HG03521 (cell line): ENCODE measurements at regions not wholly inside any gene's neighbourhood (a gene's known extent, or its start where the extent isn't known, plus 50 kb on each side); places are given as distances from the start of the nearest gene placed in this dataset.
A peak's percentile ranks its signal among the peaks of the same experiment; 100 is the strongest.

Experiments
- ATAC-seq: cut with Tn5 transposase; IDR thresholded peaks from one replicate; pipeline ENCODE4 v1.9.1; 2021; ENCODE audit warnings: mild to moderate bottlenecking, moderate library complexity; ENCODE audit not compliant: unreplicated experiment

DNA sequence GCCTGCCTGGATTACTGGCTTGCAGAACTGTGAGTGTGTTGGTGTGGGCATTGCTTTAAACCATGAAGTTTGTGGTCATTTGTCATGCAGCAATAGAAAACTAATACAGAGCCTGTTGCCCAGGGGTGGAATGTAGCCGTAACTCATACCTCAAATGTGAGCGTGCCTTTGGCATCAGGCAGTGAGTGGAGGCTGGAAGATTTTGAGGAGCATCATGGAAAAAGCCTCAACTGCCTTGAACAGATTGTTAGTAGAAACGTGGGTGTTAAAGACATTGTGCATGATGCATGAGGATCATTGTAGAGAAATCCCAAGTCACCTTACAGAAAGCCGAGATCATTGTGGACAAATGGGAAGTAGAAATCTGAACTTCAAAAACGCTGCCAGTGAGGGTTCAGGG lies 580.5 kb downstream of the AACS start:
- ATAC-seq, result no peak

DNA sequence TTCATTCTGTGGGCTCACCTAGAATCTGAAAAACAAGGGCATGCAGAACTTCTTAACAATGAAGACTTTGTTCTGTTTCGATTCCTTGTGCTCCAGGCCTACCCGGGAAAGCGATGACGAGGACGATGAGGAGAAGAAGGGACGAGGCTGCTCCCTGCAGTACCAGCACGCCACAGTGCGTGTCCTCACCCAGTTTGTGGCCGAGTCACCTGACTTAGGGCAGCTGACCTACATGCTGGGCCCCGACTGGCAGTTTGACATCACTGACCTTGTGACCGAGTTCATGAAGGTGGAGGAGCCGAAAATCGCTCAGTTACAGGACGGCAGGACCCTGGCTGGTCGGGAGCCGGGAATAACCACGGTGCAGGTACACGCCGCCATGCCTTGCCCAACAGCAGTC lies 585.4 kb downstream of the AACS start:
- no peak for ATAC-seq

- ATAC-seq, result no peak
These were observed 586.4 kb downstream of the AACS start for GRCh38 chr12:125651625-125652024.

- ATAC-seq, result no peak
These were observed 587.4 kb downstream of the AACS start for GRCh38 chr12:125652681-125653080.

- no peak for ATAC-seq
These were observed 592.4 kb downstream of the AACS start for GRCh38 chr12:125657681-125658080.

DNA sequence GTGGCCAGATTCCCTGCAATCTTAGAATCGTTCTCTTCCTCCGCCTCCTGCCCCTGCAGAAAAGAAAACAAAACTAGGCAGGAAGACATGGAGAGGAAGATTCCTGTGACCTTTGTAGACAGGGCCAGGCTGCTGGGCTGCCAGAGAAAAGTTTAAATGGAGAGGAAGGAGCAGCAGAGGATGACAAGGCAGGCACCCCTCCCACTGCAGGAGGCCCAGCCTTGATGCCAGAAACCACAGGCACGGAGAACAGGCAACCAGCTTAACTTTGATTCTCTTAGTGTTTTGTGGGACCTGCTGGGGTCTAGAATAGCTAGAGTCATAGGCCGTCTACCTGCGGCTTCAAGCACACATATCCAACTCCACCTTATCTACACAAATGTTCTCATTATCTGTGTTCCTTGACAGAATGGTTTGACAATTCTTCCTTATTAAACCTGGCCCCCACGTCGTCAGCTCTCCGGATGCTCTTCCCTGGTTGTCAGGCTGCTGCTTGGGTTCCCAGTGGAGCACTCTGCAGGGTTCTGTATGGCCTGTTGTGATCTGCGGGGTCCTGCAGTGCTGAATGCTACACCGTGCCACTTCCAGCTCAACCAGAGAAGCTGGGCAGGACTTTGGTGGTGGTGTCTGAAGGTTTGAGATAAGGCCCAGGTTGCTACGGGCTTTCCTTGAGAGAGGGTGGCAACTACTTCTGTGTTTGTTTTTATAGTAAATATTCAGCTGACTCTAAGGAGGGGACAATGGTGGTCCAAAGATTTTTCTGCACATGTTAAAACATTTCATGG lies 609.5 kb downstream of the AACS start:
- no peak for ATAC-seq

GRCh38 chr12:125676366-125676765 lies 611.1 kb downstream of the AACS start:
- ATAC-seq, result no peak

DNA sequence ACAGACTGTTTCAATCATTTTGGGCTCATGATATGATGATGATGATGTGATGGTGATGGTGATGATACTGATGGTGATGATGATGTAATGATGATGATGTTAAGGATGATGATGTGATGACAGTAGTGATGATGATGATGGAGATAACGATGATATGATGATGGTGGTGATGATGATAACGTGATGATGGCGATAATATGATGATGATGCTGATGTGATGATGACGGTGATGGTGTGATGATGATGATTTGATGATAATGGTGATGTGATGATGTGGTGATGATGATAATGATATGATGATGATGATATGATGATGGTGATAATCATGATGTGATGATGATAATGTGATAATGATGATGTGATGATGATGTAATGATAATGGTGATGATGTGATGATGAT lies 612.6 kb downstream of the AACS start:
- no peak for ATAC-seq

- no peak for ATAC-seq
These were observed 613.4 kb downstream of the AACS start for GRCh38 chr12:125678589-125678993.

DNA sequence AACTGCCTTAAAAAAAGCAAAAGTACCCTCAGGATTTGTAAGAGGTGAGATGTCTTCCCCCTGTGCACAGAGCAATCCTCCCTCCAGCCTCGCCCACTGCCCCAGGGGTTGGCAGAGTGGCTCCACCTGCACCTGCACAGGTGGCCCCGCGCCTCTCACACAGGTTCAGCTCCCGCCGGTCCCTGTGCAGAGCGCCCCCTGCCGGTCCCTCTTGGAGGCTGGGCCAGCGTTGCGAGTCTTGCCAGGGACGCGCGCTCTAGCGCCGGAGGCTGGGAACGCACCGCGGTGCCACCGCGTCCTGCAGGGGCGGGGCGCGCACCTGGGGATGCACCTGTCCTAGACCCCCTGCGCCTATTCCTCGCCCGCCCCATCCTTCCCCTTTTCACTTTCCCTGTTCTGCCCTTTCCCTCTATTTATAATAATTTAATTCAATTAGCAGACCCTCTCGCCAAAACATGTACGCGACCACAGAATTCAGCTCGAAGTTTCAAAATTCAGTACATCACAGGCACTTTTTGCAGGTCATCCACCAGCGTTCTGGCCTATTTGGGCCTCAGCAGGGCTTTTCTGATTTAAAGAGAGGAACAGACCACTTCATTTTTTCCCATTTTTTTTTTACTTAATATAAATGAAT lies 618.6 kb downstream of the AACS start:
- ATAC-seq, result peak; percentile 79

GRCh38 chr12:125684968-125685790 lies 619.9 kb downstream of the AACS start:
- no peak for ATAC-seq

DNA sequence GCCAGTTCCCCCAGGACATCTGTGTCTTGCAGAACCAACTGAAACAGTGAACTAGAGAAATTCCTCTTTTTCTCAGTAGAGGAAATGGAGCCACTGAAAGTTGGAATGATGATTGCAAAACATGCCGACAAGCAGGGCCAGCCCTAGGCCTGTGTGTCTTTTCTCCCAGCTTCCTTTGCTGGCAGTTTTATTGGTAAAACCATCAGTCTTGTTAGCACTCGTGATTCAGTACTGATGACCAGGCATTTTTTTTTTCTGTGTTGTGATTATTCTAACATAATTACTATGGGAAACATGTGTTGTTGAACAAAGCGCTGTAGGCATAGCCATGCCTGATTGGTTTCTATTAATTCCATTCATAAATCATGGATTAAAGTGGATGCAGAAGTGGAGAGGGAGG lies 620.7 kb downstream of the AACS start:
- ATAC-seq, result no peak

DNA sequence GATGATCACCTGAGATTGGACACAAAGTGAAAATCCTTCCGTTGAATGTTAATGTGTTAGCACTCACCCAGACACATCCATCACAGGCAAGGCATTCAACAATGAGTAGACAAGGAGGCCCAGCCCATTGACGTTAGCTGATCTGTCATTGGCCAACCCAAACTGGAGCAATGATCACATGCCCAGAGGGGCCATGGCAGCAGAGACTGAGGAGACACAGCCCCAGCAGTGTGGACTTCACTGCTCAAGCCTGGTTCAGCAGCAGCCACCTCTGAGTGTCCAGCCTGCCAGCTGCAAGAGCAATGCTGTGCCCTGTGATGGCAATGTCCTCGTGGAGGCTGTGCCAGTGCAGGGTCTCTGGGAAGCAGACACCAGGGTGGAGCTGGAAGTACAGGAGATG lies 622.2 kb downstream of the AACS start:
- ATAC-seq, result no peak

- no peak for ATAC-seq
These were observed 622.6 kb downstream of the AACS start for GRCh38 chr12:125687820-125688219.

GRCh38 chr12:125688223-125688622 lies 623.0 kb downstream of the AACS start:
- no peak for ATAC-seq

- ATAC-seq, result no peak
These were observed 623.6 kb downstream of the AACS start for GRCh38 chr12:125688881-125689280.

DNA sequence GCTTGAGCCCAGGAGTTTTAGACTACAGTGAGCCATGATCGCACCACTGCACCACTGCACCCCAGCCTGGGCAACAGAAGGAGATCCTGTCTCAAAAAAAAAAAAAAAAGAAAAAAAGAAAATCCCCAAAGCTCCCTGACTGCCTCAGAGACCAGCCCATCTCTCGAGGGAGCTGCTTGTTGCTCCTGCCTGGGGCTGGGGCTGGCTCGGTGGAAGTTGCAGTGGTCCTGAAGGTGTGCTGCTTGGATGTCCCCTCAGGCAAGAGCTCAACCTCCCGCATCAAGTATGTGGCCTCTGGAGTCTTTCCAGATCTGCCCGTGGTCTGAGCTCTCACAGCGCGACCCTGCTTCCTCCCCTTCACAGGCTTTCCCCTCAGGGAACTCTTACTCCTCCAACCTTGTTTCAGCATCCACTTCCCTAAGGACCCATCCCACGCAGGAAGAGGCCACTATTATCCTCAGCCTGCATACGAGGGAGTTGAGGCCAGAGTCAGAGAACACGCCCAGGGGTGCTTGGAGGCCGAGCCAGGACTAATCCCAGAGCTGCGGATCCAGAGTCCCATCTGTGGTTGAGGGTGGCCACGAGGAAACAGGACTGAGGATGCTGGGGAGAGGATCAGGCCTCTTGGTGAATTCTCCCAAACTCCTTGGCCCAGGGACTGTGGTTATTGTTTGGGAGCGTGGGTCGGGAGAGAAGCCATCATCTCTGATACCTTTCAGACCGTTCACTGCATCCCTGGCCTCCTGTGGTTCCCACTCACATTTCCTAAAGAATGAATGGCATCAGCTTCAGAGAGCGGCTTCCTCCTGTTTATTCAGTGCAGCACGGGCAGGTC lies 624.6 kb downstream of the AACS start:
- ATAC-seq, result no peak

- ATAC-seq, result no peak
These were observed 625.6 kb downstream of the AACS start for GRCh38 chr12:125690841-125691240.

DNA sequence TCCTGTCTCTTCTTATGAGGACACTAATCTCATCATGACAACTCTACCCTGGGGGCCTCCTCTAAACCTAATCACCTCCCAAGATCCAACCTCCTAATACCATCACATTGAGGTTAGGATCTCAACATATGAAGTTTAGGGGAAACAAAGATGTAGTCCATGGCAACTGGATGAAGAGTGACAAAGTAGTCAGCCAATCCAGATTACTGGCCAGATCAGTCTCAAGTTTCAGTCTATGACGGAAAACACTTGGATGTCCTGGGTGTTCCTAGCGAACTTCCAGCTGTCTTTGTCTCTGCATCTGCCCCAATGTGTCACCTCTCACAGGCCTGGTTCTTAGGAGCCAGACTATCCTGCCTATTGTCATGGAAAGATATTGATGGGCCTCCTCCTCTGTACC lies 630.8 kb downstream of the AACS start:
- ATAC-seq, result no peak

DNA sequence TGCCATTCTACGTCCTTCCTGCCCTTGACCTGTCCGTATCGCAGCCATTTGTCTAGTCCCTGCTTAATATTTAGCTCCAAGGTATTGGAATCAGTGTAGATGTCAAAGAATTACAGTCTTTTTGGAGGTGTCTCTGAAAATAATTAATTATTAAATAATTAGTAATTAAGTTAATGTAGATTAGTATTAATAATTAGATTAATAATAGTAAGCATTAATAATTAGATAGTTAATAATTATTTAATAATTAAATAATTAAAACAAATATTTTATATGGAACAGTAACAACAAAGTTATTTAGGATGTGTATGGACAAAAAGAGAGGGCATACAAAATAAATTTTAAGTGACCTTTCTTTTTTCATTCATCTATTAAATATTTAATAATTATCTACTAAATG lies 639.6 kb downstream of the AACS start:
- ATAC-seq, result no peak

DNA sequence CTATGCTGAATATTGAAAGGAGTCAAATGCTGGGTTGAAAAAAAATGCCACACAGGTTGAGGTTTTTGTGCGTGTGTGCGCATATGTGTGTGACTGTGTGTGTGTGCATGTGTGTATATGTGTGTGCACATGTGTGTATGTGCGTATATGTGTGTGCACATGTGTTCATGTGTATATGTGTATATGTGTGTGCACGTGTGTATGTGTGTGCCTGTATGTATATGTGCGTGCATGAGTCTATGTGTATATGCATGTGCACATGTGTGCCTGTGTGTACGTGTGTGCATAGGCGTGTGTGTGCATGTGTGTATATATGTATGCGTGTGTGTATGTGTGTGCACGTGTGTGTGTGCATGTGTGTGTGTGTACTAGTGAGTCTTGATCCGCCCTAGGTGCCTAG lies 655.7 kb downstream of the AACS start:
- no peak for ATAC-seq
